ENCODE measurements at regions not wholly inside any gene's neighbourhood (a gene's known extent, or its start where the extent isn't known, plus 50 kb on each side); places are given as distances from the start of the nearest gene placed in this dataset.

- H3K9me3 Mint-ChIP-seq (ENCODE audit: unreplicated experiment), result no peaks in the 10 kb centered on the region
- peaks cover 4% of the 10 kb centered on the region for H3K36me3 Mint-ChIP-seq (ENCODE audit: unreplicated experiment)
- H3K4me3 Mint-ChIP-seq (ENCODE audit: unreplicated experiment), result no peak overlapping the region
- no peak overlapping the region for H3K27ac Mint-ChIP-seq (ENCODE audit: unreplicated experiment)
- no peaks in the 10 kb centered on the region for H3K4me1 Mint-ChIP-seq (ENCODE audit: low read depth, unreplicated experiment)
- no peak for DNase-seq
- no peaks in the 10 kb centered on the region for H3K27me3 Mint-ChIP-seq (ENCODE audit: unreplicated experiment)
- TF ChIP-seq, protein P1, sequence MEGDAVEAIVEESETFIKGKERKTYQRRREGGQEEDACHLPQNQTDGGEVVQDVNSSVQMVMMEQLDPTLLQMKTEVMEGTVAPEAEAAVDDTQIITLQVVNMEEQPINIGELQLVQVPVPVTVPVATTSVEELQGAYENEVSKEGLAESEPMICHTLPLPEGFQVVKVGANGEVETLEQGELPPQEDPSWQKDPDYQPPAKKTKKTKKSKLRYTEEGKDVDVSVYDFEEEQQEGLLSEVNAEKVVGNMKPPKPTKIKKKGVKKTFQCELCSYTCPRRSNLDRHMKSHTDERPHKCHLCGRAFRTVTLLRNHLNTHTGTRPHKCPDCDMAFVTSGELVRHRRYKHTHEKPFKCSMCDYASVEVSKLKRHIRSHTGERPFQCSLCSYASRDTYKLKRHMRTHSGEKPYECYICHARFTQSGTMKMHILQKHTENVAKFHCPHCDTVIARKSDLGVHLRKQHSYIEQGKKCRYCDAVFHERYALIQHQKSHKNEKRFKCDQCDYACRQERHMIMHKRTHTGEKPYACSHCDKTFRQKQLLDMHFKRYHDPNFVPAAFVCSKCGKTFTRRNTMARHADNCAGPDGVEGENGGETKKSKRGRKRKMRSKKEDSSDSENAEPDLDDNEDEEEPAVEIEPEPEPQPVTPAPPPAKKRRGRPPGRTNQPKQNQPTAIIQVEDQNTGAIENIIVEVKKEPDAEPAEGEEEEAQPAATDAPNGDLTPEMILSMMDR (IDR thresholded peaks at IDR 0.05; ENCODE audit: partially characterized antibody, unreplicated experiment), result no peak
These were observed 58.5 kb downstream of the STYXL2 start for GRCh38 chr1:167152192-167152876.

DNA sequence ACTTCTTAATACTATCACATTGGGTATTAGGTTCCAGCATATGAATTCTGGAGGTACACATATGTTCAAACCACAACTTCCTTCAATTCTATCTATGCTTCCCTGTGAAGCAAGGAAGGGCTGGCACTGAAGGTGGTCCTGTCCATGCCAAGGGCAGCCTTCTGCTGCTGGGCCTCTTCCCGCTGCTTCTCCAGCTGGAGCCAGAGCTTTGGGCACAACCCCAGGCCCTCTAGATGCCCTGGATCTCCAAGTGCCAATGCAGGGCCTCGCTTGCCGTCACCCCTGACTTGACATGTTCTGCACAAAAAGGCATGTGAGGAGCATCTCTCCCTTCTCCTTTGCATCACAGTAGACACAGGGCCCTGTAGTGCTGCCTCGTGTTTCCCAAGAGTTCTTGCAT lies 62.6 kb downstream of the STYXL2 start:
- Mint-ChIP-seq H3K36me3 (ENCODE audit: unreplicated experiment) (no peaks in the 10 kb centered on the region), H3K27me3 (ENCODE audit: unreplicated experiment) (no peaks in the 10 kb centered on the region), H3K27ac (ENCODE audit: unreplicated experiment) (no peak overlapping the region), H3K9me3 (ENCODE audit: unreplicated experiment) (no peaks in the 10 kb centered on the region), H3K4me3 (ENCODE audit: unreplicated experiment) (no peak overlapping the region), H3K4me1 (ENCODE audit: low read depth, unreplicated experiment) (no peaks in the 10 kb centered on the region)
- TF ChIP-seq, protein P1 (IDR thresholded peaks at IDR 0.05; ENCODE audit: partially characterized antibody, unreplicated experiment), result no peak
- DNase-seq, result no peak

DNA sequence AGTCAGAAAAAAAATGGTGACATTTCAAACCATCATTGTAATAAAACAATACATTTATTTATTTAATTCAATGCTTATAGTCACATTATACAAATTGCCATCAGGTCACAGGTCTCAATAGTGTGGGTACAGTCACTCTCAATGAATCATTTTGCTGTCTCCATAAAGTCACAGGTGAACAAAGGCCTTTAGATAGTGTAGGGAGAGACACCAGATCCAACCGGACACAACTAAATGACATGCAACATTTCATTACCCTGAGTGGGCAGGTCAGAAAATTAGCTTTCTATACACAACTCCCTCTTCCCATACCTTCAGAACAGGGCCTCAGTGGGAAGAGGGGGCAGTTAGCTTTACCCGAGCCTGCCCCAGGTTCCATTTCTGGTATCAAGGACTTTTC lies 63.2 kb downstream of the STYXL2 start:
- no peak overlapping the region for H3K4me3 Mint-ChIP-seq (ENCODE audit: unreplicated experiment)
- no peaks in the 10 kb centered on the region for H3K27me3 Mint-ChIP-seq (ENCODE audit: unreplicated experiment)
- DNase-seq, result no peak
- TF ChIP-seq, protein P1 (IDR thresholded peaks at IDR 0.05; ENCODE audit: partially characterized antibody, unreplicated experiment), result no peak
- no peak overlapping the region for H3K27ac Mint-ChIP-seq (ENCODE audit: unreplicated experiment)
- H3K4me1 Mint-ChIP-seq (ENCODE audit: low read depth, unreplicated experiment), result no peaks in the 10 kb centered on the region
- no peaks in the 10 kb centered on the region for H3K9me3 Mint-ChIP-seq (ENCODE audit: unreplicated experiment)
- no peaks in the 10 kb centered on the region for H3K36me3 Mint-ChIP-seq (ENCODE audit: unreplicated experiment)

GRCh38 chr1:167158111-167158812 lies 62.4 kb upstream of the POU2F1 start:
- H3K27ac Mint-ChIP-seq (ENCODE audit: unreplicated experiment), result no peak overlapping the region
- DNase-seq, result no peak
- H3K27me3 Mint-ChIP-seq (ENCODE audit: unreplicated experiment), result no peaks in the 10 kb centered on the region
- H3K4me1 Mint-ChIP-seq (ENCODE audit: low read depth, unreplicated experiment), result no peaks in the 10 kb centered on the region
- H3K36me3 Mint-ChIP-seq (ENCODE audit: unreplicated experiment), result no peaks in the 10 kb centered on the region
- TF ChIP-seq, protein P1 (IDR thresholded peaks at IDR 0.05; ENCODE audit: partially characterized antibody, unreplicated experiment), result no peak
- H3K4me3 Mint-ChIP-seq (ENCODE audit: unreplicated experiment), result no peak overlapping the region
- H3K9me3 Mint-ChIP-seq (ENCODE audit: unreplicated experiment), result peaks cover 3% of the 10 kb centered on the region

DNA sequence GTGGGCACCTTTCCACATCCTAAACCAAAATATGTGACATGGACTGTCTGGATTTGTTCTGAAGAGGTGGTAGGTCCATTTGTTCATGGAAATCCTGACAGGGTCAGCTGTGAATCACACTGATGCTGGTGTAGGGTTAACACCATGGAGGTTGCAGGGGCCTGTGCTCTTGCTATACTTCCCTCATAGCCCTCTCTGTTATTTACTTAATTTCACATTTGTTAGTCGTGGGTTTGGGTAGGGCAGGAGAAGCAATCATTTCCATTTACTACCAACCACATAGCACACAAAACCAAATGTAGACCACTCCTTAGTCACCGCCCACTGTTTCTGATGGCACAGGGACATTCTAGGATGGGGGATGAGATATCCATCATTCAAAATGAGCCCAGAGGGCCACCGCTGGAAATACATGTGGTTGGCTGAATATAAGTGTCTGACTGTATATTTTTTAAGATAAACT lies 61.8 kb upstream of the POU2F1 start:
- H3K27me3 Mint-ChIP-seq (ENCODE audit: unreplicated experiment), result no peaks in the 10 kb centered on the region
- H3K27ac Mint-ChIP-seq (ENCODE audit: unreplicated experiment), result no peak overlapping the region
- no peaks in the 10 kb centered on the region for H3K4me1 Mint-ChIP-seq (ENCODE audit: low read depth, unreplicated experiment)
- no peak overlapping the region for H3K4me3 Mint-ChIP-seq (ENCODE audit: unreplicated experiment)
- TF ChIP-seq, protein P1 (IDR thresholded peaks at IDR 0.05; ENCODE audit: partially characterized antibody, unreplicated experiment), result no peak
- peaks cover 3% of the 10 kb centered on the region for H3K9me3 Mint-ChIP-seq (ENCODE audit: unreplicated experiment)
- H3K36me3 Mint-ChIP-seq (ENCODE audit: unreplicated experiment), result no peaks in the 10 kb centered on the region
- DNase-seq, result no peak

Data from glutamatergic neuron (in vitro differentiated cells).